ENCODE measurements at regions not wholly inside any gene's neighbourhood (a gene's known extent, or its start where the extent isn't known, plus 50 kb on each side); places are given as distances from the start of the nearest gene placed in this dataset.

DNA sequence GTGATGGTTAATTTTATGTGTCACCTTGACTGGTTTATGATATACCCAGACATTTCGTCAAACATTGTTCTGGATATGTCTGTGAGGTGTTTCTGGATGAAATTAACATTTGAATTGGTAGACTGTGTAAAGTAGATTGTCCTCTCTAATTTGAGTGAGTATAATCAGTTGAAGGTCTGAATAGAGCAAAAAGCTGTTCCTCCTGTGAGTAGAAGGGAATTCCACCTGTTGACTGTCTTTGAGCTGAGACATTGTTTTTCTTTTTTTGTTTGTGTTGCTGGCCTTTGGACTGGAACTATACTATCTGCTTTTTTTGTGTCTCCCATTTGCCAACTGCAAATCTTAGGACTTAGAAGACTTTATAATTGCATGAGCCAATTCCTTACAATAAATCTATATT, 920.9 kb upstream of the LRFN5 start:
- TF ChIP-seq, protein P1, sequence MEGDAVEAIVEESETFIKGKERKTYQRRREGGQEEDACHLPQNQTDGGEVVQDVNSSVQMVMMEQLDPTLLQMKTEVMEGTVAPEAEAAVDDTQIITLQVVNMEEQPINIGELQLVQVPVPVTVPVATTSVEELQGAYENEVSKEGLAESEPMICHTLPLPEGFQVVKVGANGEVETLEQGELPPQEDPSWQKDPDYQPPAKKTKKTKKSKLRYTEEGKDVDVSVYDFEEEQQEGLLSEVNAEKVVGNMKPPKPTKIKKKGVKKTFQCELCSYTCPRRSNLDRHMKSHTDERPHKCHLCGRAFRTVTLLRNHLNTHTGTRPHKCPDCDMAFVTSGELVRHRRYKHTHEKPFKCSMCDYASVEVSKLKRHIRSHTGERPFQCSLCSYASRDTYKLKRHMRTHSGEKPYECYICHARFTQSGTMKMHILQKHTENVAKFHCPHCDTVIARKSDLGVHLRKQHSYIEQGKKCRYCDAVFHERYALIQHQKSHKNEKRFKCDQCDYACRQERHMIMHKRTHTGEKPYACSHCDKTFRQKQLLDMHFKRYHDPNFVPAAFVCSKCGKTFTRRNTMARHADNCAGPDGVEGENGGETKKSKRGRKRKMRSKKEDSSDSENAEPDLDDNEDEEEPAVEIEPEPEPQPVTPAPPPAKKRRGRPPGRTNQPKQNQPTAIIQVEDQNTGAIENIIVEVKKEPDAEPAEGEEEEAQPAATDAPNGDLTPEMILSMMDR (IDR thresholded peaks at IDR 0.05; ENCODE audit: poor library complexity, severe bottlenecking) = no peak
- TF ChIP-seq TAF1 (IDR thresholded peaks at IDR 0.05; ENCODE audit: low read depth) = no peak
- TF ChIP-seq EZH2 (IDR thresholded peaks at IDR 0.05; ENCODE audit: borderline replicate concordance, insufficient read depth, low read length, poor library complexity, severe bottlenecking) = no peak
- no peak for TF ChIP-seq MXI1 (conservative IDR thresholded peaks at IDR 0.05; ENCODE audit: poor library complexity, severe bottlenecking)
- no peak for TF ChIP-seq EP300 (conservative IDR thresholded peaks at IDR 0.05; ENCODE audit: poor library complexity, severe bottlenecking)
- no peak for TF ChIP-seq SMC3 (conservative IDR thresholded peaks at IDR 0.05; ENCODE audit: poor library complexity)

Measured in neural cell (in vitro differentiated cells).